ENCODE measurements at regions not wholly inside any gene's neighbourhood (a gene's known extent, or its start where the extent isn't known, plus 50 kb on each side); places are given as distances from the start of the nearest gene placed in this dataset.

GRCh38 chr1:215407575-215407974 lies 159.5 kb upstream of the KCTD3 start:
- no peak overlapping the region for H3K4me3 ChIP-seq
- ATAC-seq (no peak), DNase-seq (ENCODE audit: extremely low read depth in 1 of 4, low spot score in 3 of 4) (no peak), FAIRE-seq (no peak)
- BruUV-seq (replicated peaks), result no TSS peak
- no peaks in the 10 kb centered on the region for H3K9me1 ChIP-seq (ENCODE audit: control insufficient read depth, insufficient read depth, low read length)
- H3K4me1 ChIP-seq (replicated peaks in 1 of 2; ENCODE audit: control insufficient read depth in 2 of 2, insufficient read depth in 2 of 2, low read length in 2 of 2), result no peaks in the 10 kb centered on the region
- CTCF ChIA-PET (ENCODE audit: low intra/inter-chr PET ratio), result no interaction called here
- H3K79me2 ChIP-seq (ENCODE audit: control insufficient read depth, insufficient read depth, low read length), result no peaks in the 10 kb centered on the region
- H2AFZ ChIP-seq (ENCODE audit: low read depth, low read length), result no peak overlapping the region
- POLR2A ChIA-PET, result no interaction called here
- no peak overlapping the region for H3K27ac ChIP-seq (ENCODE audit: extremely low read depth, low read depth, low read length)
- intact Hi-C loops (cut with micrococcal nuclease), result no loop called here
- in situ Hi-C loops (cut with MboI), result no loop called here
- H3K27me3 ChIP-seq (ENCODE audit: control insufficient read depth in 2 of 2, insufficient read depth in 2 of 2, low read length in 2 of 2), result no peaks in the 10 kb centered on the region
- WGBS (ENCODE audit: insufficient coverage, low coverage, missing lambda C conversion rate), result 0% methylated on average over 2 of the region's 2 CpGs
- no peak overlapping the region for H3K4me2 ChIP-seq (ENCODE audit: insufficient read depth, low read length)
- no peak overlapping the region for H3K9ac ChIP-seq (ENCODE audit: insufficient read depth in 1 of 2, low read depth in 2 of 2, low read length in 2 of 2)
- no peaks in the 10 kb centered on the region for H3K9me3 ChIP-seq (replicated peaks; ENCODE audit: control insufficient read depth, insufficient read depth, low read depth, low read length)
- H3K36me3 ChIP-seq (ENCODE audit: control insufficient read depth, insufficient read depth, low read length), result no peaks in the 10 kb centered on the region
- H4K20me1 ChIP-seq (replicated peaks; ENCODE audit: control insufficient read depth, insufficient read depth, low read length), result no peaks in the 10 kb centered on the region
- no peak for TF ChIP-seq ZNF197 (CRISPR knock-in tag; IDR thresholded peaks at IDR 0.05; ENCODE audit: low read depth)
- TF ChIP-seq, protein P1, sequence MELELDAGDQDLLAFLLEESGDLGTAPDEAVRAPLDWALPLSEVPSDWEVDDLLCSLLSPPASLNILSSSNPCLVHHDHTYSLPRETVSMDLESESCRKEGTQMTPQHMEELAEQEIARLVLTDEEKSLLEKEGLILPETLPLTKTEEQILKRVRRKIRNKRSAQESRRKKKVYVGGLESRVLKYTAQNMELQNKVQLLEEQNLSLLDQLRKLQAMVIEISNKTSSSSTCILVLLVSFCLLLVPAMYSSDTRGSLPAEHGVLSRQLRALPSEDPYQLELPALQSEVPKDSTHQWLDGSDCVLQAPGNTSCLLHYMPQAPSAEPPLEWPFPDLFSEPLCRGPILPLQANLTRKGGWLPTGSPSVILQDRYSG (tag; conservative IDR thresholded peaks at IDR 0.05; ENCODE audit: low read depth), result no peak
- no peak for TF ChIP-seq HES1 (IDR thresholded peaks at IDR 0.05; ENCODE audit: low read depth)
- TF ChIP-seq ZBTB40 (IDR thresholded peaks at IDR 0.05), result no peak
- TF ChIP-seq ZBTB40 (CRISPR knock-in tag; IDR thresholded peaks at IDR 0.05), result no peak
- no peak for TF ChIP-seq BRD4 (IDR thresholded peaks at IDR 0.05)
- no peak for TF ChIP-seq ZZZ3 (IDR thresholded peaks at IDR 0.05)
- TF ChIP-seq ZNF408 (CRISPR knock-in tag; IDR thresholded peaks at IDR 0.05; ENCODE audit: low read depth), result no peak
- TF ChIP-seq TAF15 (IDR thresholded peaks at IDR 0.05; ENCODE audit: low read depth, low read length), result no peak
- TF ChIP-seq SREBF1 (IDR thresholded peaks at IDR 0.05; ENCODE audit: borderline replicate concordance, low read depth, low read length), result no peak
- no peak for TF ChIP-seq ZNF561 (CRISPR knock-in tag; conservative IDR thresholded peaks at IDR 0.05)
- no peak for TF ChIP-seq POLR2A (conservative IDR thresholded peaks at IDR 0.05)
- no peak for TF ChIP-seq NFIC (IDR thresholded peaks at IDR 0.05)
- no peak for TF ChIP-seq SMARCA5 (IDR thresholded peaks at IDR 0.05)
- no peak for TF ChIP-seq BDP1 (IDR thresholded peaks at IDR 0.05; ENCODE audit: insufficient read depth, insufficient read length)
